ENCODE measurements at regions not wholly inside any gene's neighbourhood (a gene's known extent, or its start where the extent isn't known, plus 50 kb on each side); places are given as distances from the start of the nearest gene placed in this dataset.
"Not testable (repeated sequence)": the region's sequence is repeated elsewhere in the genome, so short reads cannot be mapped to it uniquely, and the experiment has no call there.

GRCh38 chr7:97439637-97440214, 292.2 kb upstream of the TAC1 start:
- H3K9me3 ChIP-seq (replicated peaks in 1 of 2; ENCODE audit: control insufficient read depth in 1 of 2, insufficient read depth in 1 of 2, low read length in 2 of 2), result peaks cover 19 to 25% of the 10 kb centered on the region in 2 donors
- H4K20me1 ChIP-seq (ENCODE audit: insufficient read depth, low read length), result no peaks in the 10 kb centered on the region
- no peak overlapping the region for H3K27ac ChIP-seq (ENCODE audit: low read depth in 1 of 2, low read length in 2 of 2)
- no peak overlapping the region for H3K4me3 ChIP-seq (replicated peaks in 1 of 3; ENCODE audit: low read depth in 2 of 3, low read length in 3 of 3)
- H3K27me3 ChIP-seq (ENCODE audit: control insufficient read depth in 2 of 2, insufficient read depth in 2 of 2, low read length in 2 of 2), result no peaks in the 10 kb centered on the region
- no peak for DNase-seq
- no peak overlapping the region for H3K9ac ChIP-seq (ENCODE audit: insufficient read depth, low read length, poor library complexity, severe bottlenecking)
- intact Hi-C loops (cut with micrococcal nuclease), result no loop called here
- H3K36me3 ChIP-seq (replicated peaks in 1 of 2; ENCODE audit: control insufficient read depth in 1 of 2, insufficient read depth in 2 of 2, low read length in 2 of 2), result no peaks in the 10 kb centered on the region
- H3K79me2 ChIP-seq (ENCODE audit: insufficient read depth, low read length), result no peaks in the 10 kb centered on the region
- no peaks in the 10 kb centered on the region for H3K4me1 Mint-ChIP-seq
- H3K4me2 ChIP-seq (replicated peaks; ENCODE audit: extremely low read depth, low read length, poor library complexity, severe bottlenecking), result no peak overlapping the region
- 94% methylated on average over 2 of the region's 5 CpGs for WGBS (ENCODE audit: insufficient coverage)
- no peak overlapping the region for H2AFZ ChIP-seq (ENCODE audit: insufficient read depth, low read depth, low read length, poor library complexity, severe bottlenecking)
- H3K36me3 Mint-ChIP-seq, result no peaks in the 10 kb centered on the region
- no peak overlapping the region for H3K27ac Mint-ChIP-seq
- no peak for TF ChIP-seq CTCF (IDR thresholded peaks at IDR 0.05)
- H3K9me3 Mint-ChIP-seq, result peaks cover 8 to 30% (median 16%) of the 10 kb centered on the region in 7 donors
- H3K4me3 Mint-ChIP-seq, result no peak overlapping the region
- no peaks in the 10 kb centered on the region for H3K4me1 ChIP-seq (ENCODE audit: control insufficient read depth in 1 of 2, insufficient read depth in 2 of 2, low read length in 2 of 2)
- no peaks in the 10 kb centered on the region for H3K27me3 Mint-ChIP-seq (ENCODE audit: low read depth in 3 of 3)

- 60% methylated on average over 3 of the region's 5 CpGs for WGBS (ENCODE audit: insufficient coverage)
Measured at GRCh38 chr7:97446361-97446760, 285.5 kb upstream of the TAC1 start.

DNA sequence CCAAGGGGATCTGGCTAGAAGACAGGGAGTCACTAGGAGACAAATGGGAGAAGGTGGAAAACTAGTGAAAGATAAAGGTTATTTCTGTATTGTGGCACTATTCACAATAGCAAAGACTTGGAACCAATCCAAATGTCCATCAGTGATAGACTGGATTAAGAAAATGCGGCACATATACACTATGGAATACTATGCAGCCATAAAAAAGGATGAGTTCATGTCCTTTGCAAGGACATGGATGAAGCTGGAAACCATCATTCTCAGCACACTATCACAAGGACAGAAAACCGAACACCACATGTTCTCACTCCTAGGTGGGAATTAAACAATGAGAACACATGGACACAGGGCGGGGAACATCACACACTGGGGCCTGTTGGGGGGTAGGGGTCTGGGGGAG, 282.4 kb upstream of the TAC1 start:
- H3K36me3 Mint-ChIP-seq; intact Hi-C loops (cut with micrococcal nuclease); H3K4me3 Mint-ChIP-seq; H3K4me1 Mint-ChIP-seq; DNase-seq; H3K4me1 ChIP-seq (ENCODE audit: control insufficient read depth in 1 of 2, insufficient read depth in 2 of 2, low read length in 2 of 2); H4K20me1 ChIP-seq (ENCODE audit: insufficient read depth, low read length); H3K27ac Mint-ChIP-seq; H2AFZ ChIP-seq (ENCODE audit: insufficient read depth, low read depth, low read length, poor library complexity, severe bottlenecking); H3K27ac ChIP-seq (ENCODE audit: low read depth in 1 of 2, low read length in 2 of 2); H3K27me3 ChIP-seq (ENCODE audit: control insufficient read depth in 2 of 2, insufficient read depth in 2 of 2, low read length in 2 of 2); H3K9ac ChIP-seq (ENCODE audit: insufficient read depth, low read length, poor library complexity, severe bottlenecking); H3K79me2 ChIP-seq (ENCODE audit: insufficient read depth, low read length); H3K4me3 ChIP-seq (replicated peaks in 1 of 3; ENCODE audit: low read depth in 2 of 3, low read length in 3 of 3); H3K27me3 Mint-ChIP-seq (ENCODE audit: low read depth in 3 of 3); H3K9me3 ChIP-seq (replicated peaks in 1 of 2; ENCODE audit: control insufficient read depth in 1 of 2, insufficient read depth in 1 of 2, low read length in 2 of 2); H3K36me3 ChIP-seq (replicated peaks in 1 of 2; ENCODE audit: control insufficient read depth in 1 of 2, insufficient read depth in 2 of 2, low read length in 2 of 2); H3K4me2 ChIP-seq (replicated peaks; ENCODE audit: extremely low read depth, low read length, poor library complexity, severe bottlenecking): not testable (repeated sequence)
- peaks cover 2 to 34% (median 10%) of the 10 kb centered on the region in 7 donors for H3K9me3 Mint-ChIP-seq
- WGBS (ENCODE audit: insufficient coverage), result no CpG with 5 or more reads among the region's 3 CpGs

More at GRCh38 chr7:97446361-97446760, 285.5 kb upstream of the TAC1 start:
- peaks cover under 1 to 12% of the 10 kb centered on the region in 2 donors for H3K9me3 ChIP-seq (replicated peaks in 1 of 2; ENCODE audit: control insufficient read depth in 1 of 2, insufficient read depth in 1 of 2, low read length in 2 of 2)
- intact Hi-C loops (cut with micrococcal nuclease), result no loop called here
- no peak overlapping the region for H3K4me3 Mint-ChIP-seq
- no peak for DNase-seq
- H3K27ac Mint-ChIP-seq, result no peak overlapping the region
- TF ChIP-seq CTCF (IDR thresholded peaks at IDR 0.05), result no peak
- no peaks in the 10 kb centered on the region for H3K4me1 Mint-ChIP-seq
- H3K27ac ChIP-seq (ENCODE audit: low read depth in 1 of 2, low read length in 2 of 2), result no peak overlapping the region
- H3K9me3 Mint-ChIP-seq, result peaks cover 0 to 27% (median 8%) of the 10 kb centered on the region in 7 donors
- no peak overlapping the region for H3K4me2 ChIP-seq (replicated peaks; ENCODE audit: extremely low read depth, low read length, poor library complexity, severe bottlenecking)
- H2AFZ ChIP-seq (ENCODE audit: insufficient read depth, low read depth, low read length, poor library complexity, severe bottlenecking), result no peak overlapping the region
- no peaks in the 10 kb centered on the region for H3K36me3 Mint-ChIP-seq
- no peaks in the 10 kb centered on the region for H3K79me2 ChIP-seq (ENCODE audit: insufficient read depth, low read length)
- no peaks in the 10 kb centered on the region for H3K36me3 ChIP-seq (replicated peaks in 1 of 2; ENCODE audit: control insufficient read depth in 1 of 2, insufficient read depth in 2 of 2, low read length in 2 of 2)
- H3K4me3 ChIP-seq (replicated peaks in 1 of 3; ENCODE audit: low read depth in 2 of 3, low read length in 3 of 3), result no peak overlapping the region
- no peaks in the 10 kb centered on the region for H3K27me3 ChIP-seq (ENCODE audit: control insufficient read depth in 2 of 2, insufficient read depth in 2 of 2, low read length in 2 of 2)
- H4K20me1 ChIP-seq (ENCODE audit: insufficient read depth, low read length), result no peaks in the 10 kb centered on the region
- no peak overlapping the region for H3K9ac ChIP-seq (ENCODE audit: insufficient read depth, low read length, poor library complexity, severe bottlenecking)
- no peaks in the 10 kb centered on the region for H3K27me3 Mint-ChIP-seq (ENCODE audit: low read depth in 3 of 3)
- no peaks in the 10 kb centered on the region for H3K4me1 ChIP-seq (ENCODE audit: control insufficient read depth in 1 of 2, insufficient read depth in 2 of 2, low read length in 2 of 2)

Measured in CD14-positive monocyte (primary cell).